NCI-H128 (cell line): ENCODE measurements at regions not wholly inside any gene's neighbourhood (a gene's known extent, or its start where the extent isn't known, plus 50 kb on each side); places are given as distances from the start of the nearest gene placed in this dataset.

Experiments
- DNase-seq: peaks from one replicate; lab custom pipeline; 2025; ENCODE audit not compliant: unreplicated experiment; lab: John Stamatoyannopoulos, UW

DNA sequence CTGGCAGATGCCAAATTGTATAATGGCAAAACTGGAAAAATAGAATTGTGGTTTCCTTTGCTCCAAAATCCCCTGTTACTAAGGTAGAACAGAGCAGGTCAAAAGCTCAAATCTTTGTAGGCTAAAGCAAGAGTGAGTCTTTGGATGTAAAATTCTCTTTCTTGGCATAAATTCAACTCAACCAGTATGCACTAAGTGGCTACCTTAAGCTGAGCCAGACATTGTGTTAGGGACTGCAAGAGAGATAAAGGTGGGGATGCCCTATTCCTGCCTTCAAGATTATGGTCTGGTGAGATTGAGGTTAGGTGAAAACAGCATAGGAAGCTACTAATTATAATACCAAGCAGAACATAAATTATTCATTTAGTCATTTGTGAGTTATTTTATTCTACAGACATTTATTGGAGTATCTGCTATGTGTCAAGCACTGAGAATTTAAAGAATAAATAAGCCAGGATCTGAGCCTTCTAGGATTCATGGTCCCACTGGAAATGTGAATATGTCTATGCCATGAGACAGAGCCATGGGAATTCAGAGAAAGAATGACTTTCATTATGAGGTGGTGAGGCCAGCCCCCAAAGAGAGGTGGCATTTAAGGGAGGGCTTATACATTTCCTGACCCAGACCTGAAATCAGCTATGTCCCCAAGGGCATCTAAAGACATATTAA is 198.0 kb upstream of the NCKAP5 start:
- DNase-seq = no peak

DNA sequence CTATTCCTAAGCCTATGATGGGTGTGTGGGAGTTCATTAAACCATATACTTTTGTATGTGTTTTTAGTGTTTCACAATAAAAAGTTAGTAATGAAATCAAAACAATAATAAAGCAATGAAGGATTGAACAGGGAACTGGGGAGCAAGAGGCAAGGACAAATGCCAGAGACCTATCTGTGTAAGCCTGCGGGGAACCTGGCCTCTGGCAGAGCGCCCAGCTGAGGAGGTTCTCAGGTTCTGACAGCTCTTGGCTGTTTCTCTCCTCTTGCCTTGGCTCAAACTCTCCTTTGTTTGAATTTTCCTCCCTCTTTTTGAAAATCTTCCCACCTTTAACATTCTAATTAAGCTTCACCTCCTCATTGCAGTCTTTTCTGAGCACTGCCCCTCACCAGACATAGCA is 200.0 kb upstream of the NCKAP5 start:
- no peak for DNase-seq

DNA sequence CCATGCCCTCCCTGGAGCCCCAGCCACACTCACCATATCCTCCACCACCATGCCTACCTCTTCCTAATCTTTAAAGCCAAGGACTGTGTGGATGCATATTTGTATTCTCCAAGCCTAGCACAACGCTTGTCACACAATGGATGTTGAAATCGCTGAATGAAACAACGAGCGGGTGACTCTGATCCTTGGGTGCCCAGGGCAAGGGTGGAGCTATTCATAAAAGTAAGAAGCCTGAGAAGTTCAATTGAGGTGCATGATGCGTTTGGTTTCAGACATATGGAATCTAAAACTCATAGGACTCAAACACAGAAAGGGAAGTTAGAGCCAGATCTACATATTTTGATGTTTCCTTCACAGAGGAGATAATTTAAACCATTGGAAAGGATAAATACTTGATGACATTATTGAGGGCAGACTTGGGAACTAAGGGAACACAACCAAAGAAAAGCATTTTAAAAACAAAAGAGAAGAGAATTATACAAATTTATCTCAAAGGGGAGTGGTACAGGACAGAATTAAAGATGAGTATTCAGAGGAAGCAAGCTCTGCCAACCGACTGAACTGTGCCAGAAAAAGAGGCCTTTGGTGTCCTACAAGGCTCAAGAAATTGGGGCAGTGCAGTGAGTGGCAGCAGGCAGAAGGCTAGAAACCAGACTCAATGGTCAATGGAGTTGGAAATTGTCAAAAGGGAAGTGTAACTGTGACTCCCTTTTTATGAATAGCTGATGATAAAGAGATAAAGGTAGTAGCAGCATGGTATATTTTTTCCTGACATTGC is 200.6 kb upstream of the NCKAP5 start:
- DNase-seq = no peak

DNA sequence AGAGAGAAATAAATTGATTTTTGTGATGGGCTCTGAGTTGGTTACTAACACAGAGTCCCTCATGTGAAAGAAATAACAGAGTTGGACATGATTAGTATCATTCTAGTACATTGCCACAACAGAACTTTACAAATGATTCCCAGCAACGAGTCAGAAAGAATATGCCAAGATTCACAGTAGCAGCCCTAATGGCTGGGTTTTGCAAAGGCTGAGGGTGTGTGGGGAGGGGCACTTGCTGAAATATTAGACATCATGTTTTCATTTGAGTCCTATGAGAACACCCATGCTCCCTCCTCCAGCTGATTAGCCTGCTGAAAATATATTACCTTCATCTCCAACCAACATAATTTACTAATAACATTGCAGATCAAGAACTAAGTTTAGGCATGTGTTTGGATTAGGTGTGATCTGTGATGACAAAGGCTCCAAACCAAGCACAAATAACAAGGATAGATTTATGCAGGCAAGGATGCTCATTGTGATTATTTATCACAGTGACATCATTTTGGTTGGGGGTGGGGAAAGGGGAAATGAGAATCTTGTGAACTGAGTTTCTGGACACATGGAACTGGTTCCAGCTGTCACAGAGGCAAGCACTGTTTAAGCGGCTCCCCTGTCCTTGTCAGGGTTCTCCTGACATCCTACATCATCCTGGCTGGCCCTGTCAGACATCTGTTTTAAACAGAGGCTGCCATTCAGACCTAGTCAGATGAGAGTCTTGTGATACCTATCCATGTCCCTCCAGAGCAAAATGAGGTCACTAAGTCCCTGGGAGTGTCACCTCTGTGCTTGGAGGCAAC is 205.8 kb upstream of the NCKAP5 start:
- no peak for DNase-seq

DNA sequence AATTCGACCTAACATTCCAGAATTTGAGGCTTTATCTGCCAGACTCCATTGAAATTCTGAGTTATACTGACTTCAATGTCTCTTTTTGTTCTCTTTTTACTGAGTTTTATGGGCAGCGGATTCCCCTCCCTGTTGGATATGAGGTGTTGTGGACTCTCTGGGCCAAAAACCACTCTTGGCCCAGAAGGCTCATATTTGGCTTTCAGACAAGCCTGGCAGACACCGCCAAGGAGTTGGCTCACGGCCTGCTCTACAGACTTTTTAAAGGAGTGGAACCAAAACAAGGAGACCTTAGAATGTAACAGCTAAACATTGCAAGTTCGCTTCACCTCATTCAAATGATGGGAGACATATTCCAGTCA is 206.4 kb upstream of the NCKAP5 start:
- no peak for DNase-seq

DNA sequence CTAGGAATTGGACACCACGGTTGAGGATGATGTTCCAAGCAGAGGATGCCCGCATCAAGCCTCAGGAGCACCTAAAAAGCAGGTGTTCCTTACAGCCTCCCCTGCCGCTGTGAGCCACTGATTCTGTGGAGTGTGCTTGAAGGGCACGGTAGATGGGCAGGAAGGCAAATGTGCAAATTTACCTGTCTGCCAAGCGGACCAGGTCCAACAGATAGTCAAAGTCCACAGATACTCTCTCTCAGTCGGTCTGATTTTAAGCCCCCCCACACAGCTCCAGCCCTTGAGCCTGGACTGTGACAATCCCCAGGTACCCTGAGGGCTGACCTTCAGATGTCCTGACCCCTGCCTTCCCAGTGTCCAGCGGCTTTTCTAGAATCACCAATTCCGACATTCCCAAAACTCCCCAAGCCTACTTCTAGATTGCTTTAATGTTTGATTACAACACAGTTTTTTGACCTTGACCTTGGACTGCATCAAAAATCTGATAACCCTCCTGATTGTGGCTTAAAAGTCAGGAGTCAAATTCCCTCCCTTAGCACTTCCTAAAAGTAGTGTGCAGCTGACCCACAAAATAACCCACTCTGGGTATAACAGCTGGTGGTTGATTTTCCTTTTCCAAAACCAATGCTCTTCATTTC is 208.8 kb upstream of the NCKAP5 start:
- DNase-seq = no peak

DNA sequence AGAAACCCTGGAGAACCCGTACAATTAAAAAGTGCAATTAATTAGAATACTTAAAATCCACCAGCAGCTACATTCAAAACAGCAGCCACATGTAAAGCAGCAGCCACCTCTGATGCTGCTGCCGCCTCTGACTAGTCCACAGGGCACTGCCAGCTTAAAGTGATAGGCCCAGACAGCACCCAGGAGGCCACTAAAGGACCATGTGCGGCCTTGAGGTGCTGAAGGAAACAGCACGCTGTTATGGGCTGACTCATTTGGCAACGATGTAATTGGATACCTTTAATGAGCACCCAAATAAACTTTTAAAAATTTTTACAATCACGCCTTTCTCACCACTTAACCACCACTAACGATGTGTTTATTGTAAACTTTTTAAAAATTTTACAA is 209.3 kb upstream of the NCKAP5 start:
- DNase-seq = no peak

DNA sequence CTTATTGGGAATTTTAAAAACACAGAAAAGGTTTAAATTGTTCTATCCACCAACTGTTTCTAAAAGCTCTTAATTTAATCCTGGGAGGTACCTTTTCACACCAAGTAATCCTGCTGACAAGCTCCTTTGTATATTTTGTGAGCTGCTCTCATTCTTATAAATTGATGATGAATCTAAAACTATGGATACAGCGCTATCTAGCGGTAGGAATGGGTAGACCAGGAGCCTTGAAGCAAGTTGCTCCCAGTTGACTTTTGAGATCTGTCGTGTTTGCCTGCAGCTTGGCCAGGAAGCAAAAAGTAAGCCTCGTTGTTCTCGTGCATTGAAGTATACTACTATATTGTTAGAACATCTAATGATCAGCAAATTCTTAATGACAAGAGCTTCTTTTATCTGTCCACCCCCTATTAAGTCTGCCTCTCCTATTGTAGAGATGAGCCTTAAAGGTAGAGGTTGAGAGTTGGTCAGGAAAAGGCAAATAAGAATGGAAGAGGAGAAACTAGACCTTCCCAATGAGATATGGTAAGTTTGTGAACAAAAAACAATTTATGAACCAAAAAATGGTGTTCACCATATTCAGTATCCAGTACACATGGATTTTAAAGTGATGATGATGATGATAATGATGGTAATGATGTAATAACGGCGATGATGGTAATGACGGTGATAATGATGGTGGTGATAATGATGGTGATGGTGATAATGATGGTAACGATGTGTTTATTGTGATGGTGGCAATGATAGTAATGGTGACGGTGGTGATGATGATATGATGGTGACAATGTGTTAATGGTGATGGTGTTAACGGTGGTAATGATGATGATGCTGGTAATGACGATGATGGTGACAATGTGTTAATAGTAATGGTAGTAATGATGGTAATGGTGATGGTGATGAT is 212.1 kb upstream of the NCKAP5 start:
- peak; percentile 16 for DNase-seq

DNA sequence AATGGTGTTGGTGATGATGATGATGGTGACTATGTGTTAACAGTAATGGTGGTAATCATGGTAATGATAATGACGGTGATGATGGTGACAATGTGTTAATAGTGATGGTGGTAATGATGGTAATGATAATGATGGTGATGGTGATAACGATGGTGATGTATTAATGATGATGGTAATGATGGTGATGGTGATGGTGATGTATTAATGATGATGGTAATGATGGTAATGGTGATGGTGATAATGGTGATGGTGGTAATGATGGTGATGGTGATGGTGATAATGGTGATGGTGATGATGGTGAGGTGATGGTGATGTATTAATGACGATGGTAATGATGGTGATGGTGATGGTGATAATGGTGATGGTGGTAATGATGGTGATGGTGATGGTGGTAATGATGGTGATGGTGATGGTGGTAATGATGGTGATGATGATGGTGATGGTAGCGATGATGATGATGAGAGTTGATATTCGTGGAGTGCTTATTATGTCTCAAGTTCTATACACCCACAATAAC is 212.8 kb upstream of the NCKAP5 start:
- DNase-seq = no peak

DNA sequence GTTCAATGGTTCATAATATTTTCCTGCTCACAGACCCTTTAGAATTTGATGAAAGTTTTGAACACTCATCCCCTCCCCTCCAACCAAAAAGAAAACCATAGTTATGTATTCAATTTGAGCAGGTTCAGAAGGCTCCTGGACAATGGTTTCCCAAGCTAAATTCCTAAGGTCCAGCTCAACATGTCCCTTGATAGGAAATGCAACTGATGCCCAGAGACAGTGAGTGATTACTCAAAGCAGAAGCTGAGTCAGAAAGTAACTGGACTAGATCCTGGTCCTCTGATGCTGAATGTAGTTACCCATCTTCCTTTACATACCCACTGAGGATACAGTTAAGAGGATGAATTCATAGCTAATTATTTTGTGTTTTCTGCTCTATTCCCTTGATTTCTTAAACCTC is 218.9 kb upstream of the NCKAP5 start:
- no peak for DNase-seq

DNA sequence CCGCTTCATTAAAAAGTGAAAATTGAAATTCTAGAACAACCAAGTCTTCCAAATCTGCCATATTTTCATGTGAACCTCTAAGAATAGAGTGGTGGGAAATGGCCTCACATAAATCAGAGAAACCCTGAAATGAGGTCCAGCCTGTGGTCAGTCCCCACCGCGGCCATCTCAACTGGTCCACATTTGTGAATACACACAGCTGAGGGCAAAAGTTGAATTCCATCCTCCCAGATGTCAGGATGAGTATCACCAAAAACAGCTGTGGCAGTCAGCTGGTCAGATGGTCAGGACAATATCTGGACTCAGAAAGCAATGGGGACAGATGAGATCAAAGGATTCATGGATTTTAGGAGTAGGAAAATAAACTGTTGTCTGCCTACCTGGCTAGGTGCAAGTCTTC is 219.4 kb upstream of the NCKAP5 start:
- DNase-seq = no peak

DNA sequence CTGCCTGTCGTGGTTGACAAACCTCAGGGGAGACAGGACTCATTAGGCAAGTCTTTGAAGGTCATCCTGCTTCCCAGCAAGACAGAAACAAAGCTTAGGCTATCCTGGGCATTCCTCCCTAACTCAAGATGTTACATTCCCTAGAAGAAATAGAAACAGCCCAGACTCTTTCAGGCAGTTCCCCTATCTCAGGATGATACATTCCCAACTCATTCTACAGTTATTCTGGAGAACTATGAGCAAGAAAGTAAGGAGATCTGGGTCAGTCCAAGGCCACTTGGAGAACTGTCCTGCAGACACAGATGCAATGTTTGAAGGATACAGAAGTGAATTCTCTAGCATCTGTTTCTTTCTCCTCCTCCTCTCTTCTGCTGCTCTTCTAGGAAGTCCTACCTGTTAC is 220.1 kb upstream of the NCKAP5 start:
- no peak for DNase-seq

DNA sequence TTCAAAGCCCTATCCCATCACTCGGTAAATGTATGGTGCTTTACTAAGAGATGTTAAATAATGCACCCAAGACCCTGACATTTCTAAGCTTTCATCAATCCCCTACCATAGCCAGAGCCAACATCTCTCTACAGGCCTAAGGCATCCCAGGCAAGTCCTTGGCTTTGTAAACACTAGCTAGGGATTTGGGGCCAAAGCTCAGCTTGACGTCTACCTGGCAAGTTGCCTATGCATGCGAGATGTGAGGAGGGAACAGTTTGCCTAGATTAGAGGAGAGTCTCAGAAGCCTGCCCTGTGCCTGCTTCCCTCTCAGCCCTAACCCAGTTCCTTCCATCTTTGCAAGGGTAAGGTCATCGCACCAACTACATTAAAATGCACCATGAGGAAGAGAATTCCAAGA is 221.5 kb upstream of the NCKAP5 start:
- no peak for DNase-seq

DNA sequence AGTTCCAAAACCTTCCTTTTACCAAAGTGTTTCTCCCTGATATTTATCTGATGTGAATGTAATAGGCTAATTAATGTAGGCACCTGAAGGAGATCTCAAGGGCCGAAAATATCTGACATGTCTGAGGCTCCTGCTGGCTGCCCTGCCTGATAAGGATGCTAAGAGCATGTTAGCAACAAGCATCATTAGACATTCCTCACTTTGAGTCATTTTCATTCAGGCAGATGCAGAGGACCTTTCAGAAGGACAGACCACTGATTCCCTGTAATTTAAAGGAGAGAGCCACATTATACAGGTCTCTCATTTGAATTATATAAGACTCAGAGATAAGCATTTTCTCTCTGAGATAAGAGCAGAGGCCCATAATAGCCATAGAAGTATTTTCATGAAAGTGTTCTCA is 222.4 kb upstream of the NCKAP5 start:
- no peak for DNase-seq

DNA sequence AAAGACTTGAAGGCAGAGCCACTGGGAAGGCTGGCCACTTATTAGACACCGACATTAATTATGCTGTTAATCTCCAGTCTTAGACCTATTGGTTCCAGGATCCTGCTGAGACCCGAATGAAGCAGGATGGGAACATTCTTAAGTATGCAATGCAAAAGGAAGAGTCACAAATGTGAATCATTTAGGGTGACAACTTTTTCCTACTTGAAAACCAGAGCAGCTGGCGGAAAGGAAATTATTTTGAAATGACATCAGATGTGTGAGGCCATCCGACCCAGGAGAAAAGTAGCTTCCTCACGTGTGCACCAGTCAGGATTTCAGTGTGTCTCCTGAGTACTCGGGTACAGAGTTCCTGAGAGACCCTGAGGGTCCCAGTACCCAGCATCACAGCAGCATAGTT is 222.9 kb upstream of the NCKAP5 start:
- no peak for DNase-seq

DNA sequence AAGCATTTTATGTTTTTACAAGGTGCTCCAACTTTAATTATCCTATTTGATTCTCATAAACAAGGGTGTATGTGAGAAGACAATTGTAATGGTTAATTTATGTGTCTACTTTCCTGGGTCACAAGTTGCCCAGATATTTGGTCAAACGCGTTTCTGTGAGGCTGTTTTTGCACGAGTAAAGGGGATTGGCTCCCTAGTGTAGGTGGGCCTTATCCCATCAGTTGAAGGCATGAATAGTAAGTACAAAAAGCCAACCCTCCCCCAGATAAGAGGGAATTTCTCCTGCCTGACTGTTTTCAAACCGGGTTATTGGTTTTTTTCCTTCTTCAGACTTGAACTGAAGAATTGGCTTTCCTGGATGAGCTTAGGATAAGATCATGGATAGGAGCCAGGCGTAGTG is 224.0 kb upstream of the NCKAP5 start:
- no peak for DNase-seq

DNA sequence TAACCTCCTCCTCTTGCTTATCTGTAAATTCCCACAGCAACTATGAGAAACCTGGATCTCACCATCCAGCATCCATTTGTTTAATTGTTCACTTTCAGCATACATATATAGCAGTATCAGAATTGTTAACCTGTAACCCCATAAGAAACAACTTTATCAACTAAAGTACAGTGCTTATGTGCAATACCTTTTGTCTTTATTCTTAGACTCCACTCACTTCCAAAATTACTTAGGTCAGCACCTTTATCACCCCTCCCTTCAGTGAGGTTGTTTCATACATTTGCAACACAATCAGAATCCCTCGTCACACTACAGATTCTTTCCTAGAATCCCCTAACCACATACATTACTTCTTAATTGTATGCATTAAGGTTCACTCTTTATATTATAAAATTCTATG is 225.9 kb upstream of the NCKAP5 start:
- DNase-seq = no peak

DNA sequence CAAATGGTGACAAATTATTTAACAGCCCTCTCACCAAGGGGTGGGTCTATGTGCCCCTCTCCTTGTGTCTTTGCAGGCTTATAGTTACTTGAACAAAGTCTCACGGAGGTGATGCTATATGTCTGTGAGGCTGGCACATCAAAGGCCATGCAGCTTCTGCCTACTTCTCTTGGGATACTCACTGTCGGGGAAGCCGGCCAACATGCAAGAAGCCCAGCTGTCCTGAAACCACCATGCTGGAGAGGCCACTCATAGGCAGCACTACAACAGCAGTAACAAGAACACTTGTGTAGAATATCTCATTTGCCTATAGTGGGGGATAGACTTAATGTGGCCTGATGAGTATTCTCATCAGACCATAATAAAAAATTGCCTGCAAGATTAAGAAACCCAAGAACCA is 233.7 kb upstream of the NCKAP5 start:
- no peak for DNase-seq

DNA sequence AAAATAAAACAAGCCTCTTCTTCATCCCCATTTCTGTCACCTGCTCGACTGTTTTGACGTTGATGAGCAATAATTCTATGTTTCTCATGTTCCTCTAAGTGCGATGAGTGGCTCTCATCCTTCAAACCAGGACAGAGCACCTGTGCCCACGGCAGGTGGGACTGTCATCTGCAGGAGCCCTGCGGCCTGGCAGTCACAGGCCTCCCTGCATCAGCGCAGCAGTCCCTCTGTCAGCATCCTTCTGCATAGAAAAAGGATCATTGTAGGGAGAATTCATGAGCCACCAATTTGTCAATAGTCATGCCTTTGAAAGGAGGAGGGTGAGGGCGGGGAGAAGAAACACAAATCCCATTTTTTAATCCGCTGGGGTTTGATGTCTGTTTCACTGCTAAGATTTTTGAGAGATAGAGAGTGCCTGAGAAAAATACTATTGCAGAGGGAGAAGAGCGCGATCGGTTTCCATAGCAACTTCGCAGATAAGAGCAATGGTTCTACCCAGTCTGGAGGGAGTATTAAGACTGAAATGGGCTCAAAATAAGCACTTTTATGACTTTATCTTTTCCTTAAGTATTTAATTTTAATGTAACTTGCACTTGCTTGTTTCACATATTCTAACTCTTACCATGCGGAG is 234.3 kb upstream of the NCKAP5 start:
- DNase-seq = no peak

DNA sequence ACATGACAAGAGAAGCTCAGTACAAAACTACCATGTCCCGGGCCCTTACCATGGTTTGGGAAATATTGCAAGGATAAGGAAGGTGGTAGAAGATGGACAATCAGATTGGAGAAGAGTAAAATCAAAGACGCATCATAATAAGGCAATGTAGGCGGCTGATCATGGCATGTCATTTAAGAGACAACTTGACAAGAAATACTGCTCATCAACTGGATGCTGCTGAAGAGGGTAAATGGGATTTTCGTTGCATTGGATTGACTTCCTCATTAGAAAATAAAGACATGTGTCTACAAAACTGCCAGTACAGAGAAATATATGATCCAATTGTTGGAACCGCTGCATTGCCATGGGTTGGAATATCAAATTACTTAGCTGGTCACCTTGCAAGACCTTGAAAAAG is 238.3 kb upstream of the NCKAP5 start:
- no peak for DNase-seq
